GM12873 (cell line): ENCODE measurements at regions not wholly inside any gene's neighbourhood (a gene's known extent, or its start where the extent isn't known, plus 50 kb on each side); places are given as distances from the start of the nearest gene placed in this dataset.

ENCODE experiments used
- TF ChIP-seq, protein P1 (sequence below): IDR thresholded peaks from 2 replicates; pipeline ENCODE4 v1.5.1; 2012; ENCODE audit warnings: low read depth, mild to moderate bottlenecking, moderate library complexity, low read length, control low read depth; ENCODE audit not compliant: insufficient read depth; ENCODE audit errors: missing control alignments

DNA sequence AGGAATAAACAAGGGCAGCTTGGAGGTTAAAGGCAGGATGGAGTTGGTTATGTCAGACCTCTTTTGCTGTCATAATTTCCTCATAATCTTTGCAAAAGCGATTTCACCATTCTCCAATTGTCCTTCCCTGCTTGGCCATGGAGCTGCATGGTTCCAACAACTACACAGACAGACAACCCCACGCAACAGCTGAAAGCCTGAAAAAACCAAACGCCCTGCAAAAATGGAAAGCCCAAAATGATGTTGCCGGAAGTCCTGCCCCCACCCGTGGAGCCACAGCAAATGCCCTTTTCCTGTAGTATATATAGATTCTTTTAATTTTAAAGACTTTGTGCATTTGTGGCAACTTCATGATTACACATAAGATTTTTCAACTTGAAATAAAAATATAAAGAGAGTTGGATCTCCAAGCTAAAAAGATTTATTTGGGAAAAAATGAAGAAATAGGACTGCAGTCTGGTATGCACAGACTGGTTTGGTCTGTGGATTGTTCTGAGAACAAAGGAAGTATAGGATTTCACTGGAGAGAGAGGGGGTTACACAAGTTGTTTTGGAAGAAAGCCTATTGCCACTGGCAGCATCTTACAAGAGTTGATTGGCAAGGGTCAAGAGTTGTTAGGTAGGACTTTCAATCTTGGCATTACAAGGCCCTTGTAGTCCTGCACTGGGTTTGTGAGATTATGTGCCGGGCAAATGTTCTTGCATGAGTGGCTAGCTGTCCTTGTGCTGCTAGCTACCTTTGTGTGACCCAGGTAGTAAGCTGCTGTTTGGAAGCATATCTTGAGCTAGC, 190.0 kb downstream of the C6orf118 start:
- TF ChIP-seq, protein P1, sequence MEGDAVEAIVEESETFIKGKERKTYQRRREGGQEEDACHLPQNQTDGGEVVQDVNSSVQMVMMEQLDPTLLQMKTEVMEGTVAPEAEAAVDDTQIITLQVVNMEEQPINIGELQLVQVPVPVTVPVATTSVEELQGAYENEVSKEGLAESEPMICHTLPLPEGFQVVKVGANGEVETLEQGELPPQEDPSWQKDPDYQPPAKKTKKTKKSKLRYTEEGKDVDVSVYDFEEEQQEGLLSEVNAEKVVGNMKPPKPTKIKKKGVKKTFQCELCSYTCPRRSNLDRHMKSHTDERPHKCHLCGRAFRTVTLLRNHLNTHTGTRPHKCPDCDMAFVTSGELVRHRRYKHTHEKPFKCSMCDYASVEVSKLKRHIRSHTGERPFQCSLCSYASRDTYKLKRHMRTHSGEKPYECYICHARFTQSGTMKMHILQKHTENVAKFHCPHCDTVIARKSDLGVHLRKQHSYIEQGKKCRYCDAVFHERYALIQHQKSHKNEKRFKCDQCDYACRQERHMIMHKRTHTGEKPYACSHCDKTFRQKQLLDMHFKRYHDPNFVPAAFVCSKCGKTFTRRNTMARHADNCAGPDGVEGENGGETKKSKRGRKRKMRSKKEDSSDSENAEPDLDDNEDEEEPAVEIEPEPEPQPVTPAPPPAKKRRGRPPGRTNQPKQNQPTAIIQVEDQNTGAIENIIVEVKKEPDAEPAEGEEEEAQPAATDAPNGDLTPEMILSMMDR: no peak

DNA sequence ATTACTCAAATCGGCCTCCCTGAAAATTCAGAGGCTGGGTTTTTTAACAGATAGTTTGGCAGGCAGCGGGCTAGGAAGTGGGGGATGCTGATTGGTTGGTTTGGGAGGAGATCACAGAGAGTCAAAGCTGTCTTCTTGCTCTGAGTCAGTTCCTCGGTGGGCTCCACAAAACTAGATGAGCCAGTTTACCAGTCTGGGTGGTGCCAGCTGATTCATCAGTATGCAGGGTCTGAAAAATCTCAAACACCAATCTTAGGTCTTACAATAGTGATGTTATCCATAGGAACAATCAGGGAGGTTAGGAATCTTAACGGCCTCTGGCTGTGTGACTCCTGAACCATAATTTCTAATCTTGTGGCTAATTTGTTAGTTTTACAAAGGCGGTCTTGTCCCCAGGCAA, 190.7 kb downstream of the C6orf118 start:
- TF ChIP-seq, protein P1: no peak

DNA sequence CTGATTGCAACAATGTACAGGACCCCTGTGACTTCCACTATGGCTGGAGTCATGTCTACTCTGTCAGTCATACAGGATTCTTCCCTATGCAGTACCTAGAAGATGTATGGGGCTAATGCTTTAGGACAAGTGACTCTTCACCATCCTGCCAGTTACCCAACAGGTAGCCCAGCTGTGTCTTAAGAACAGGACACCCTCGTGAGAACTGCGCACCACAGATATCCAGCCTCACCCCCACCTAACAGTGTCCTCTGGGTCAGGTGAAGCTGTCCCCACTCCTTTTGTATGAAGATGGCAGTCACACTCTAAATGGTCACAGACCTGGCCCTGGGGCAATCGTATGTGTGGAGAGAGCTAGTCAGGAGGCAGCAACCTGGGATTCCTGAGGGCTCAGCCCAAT, 191.6 kb downstream of the C6orf118 start:
- TF ChIP-seq, protein P1: no peak

DNA sequence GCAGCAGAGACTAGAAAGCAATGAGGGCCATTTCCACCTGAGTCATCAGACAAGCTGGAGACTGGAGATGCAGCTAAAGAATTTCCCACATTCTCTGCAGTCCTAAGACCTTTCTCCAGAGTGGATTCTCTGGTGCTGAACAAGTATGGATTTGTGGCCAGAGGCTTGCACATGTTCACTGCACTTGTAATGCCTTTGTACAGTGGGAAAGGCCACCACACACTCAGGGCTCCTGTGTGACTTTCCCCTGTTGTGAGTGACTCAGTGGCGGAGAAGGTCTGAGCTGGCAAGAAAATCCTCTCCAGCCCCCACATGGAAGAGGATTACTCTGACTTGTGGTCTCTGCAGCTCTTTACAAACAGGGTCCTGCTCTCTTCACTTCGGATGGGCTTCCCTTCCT, 192.3 kb downstream of the C6orf118 start:
- TF ChIP-seq, protein P1: no peak

DNA sequence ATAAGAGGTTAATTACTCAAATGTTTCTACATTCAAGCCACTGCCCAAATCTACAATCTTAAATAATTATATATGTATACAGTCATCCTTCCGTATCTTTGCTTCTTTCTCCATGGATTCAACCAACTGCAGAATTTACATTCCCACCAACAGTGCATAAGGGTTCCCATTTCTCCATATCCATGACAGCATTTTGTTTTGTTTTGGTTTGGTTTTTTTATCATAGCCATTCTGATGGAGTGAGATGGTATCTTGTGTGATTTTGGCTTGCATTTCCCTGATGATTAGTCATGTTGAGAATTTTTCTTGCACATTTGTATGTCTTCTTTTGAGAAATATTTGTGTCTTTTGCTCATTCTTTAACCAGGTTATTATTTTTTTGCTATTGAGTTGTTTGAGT, 198.5 kb downstream of the C6orf118 start:
- TF ChIP-seq, protein P1: no peak

DNA sequence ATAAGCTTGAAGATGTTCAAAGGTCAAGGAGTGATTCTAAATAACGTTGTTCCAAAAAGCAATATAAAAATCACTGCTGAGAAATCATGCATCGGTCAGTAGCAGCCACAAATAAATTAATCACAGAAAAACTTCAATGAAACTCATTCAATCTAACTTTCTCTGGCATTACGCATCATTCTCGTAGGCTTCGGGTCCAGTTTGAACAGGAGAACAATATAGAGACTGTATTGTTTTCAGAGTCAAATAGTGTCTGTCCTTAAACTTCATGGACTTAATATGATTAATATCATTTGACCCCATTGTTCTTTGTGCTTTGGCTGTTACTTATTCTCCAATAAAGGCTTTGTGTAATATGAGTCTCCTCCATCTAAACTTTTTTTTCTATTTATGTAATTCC, 200.4 kb downstream of the C6orf118 start:
- TF ChIP-seq, protein P1: no peak

DNA sequence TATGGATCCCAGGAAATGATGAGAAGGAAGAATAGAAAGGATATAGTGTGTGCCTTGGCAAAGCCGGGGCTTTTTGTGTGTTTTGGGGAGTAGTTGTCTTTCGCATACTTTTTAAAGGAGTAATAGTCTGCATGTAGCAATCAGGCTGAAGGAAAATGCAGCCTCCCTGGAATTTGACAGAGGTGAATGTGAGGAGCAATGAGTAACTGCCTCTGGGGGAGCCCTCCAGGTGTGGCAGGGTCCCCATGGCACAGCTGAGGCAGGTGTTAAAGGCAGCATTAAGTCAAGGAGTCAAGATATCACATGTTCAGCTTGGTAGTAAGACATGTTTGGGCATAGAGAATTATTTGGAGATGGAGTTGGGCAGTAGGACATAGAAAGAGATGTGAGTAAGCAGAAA, 203.1 kb downstream of the C6orf118 start:
- TF ChIP-seq, protein P1: no peak
